Hepatocyte (in vitro differentiated cells): ENCODE measurements at regions not wholly inside any gene's neighbourhood (a gene's known extent, or its start where the extent isn't known, plus 50 kb on each side); places are given as distances from the start of the nearest gene placed in this dataset.
A peak's percentile ranks its signal among the peaks of the same experiment; 100 is the strongest.

Experiments used
- DNase-seq: peaks from one replicate; pipeline ENCODE4 v3.0.0-alpha.2; 2016; ENCODE audit warnings: low spot score
- H2AFZ ChIP-seq: fragments of 200-600 bp; sonication (generic); 2 replicates; pipeline ENCODE4 v1.6.0; 2016; ENCODE audit warnings: antibody characterized with exemption, mild to moderate bottlenecking
- H3K27ac ChIP-seq: fragments of 200-600 bp; sonication (generic); 2 replicates; pipeline ENCODE4 v1.5.1; 2016; ENCODE audit warnings: mild to moderate bottlenecking
- H3K27me3 ChIP-seq: fragments of 200-600 bp; sonication (generic); 2 replicates; pipeline ENCODE4 v1.6.1; 2016
- H3K36me3 ChIP-seq: fragments of 200-600 bp; sonication (generic); replicated peaks from 2 replicates; pipeline ENCODE4 v1.5.1; 2016; ENCODE audit warnings: low read depth; ENCODE audit not compliant: insufficient read depth
- H3K4me1 ChIP-seq: fragments of 200-600 bp; sonication (generic); 2 replicates; pipeline ENCODE4 v1.5.1; 2016; ENCODE audit warnings: mild to moderate bottlenecking, moderate library complexity; ENCODE audit not compliant: insufficient read depth
- H3K4me2 ChIP-seq: fragments of 200-600 bp; sonication (generic); 2 replicates; pipeline ENCODE4 v1.6.0; 2016
- H3K4me3 ChIP-seq: fragments of 200-600 bp; sonication (generic); 2 replicates; pipeline ENCODE4 v1.5.1; 2016; ENCODE audit warnings: mild to moderate bottlenecking
- H3K79me2 ChIP-seq: fragments of 200-600 bp; sonication (generic); 2 replicates; pipeline ENCODE4 v1.6.0; 2017; ENCODE audit warnings: mild to moderate bottlenecking
- H3K9me2 ChIP-seq: fragments of 200-600 bp; sonication (generic); replicated peaks from 2 replicates; pipeline ENCODE4 v1.6.0; 2017; ENCODE audit warnings: mild to moderate bottlenecking; ENCODE audit not compliant: insufficient read depth
- H3K9me3 ChIP-seq: fragments of 200-600 bp; sonication (generic); 2 replicates; pipeline ENCODE4 v1.5.1; 2016; ENCODE audit warnings: low read depth, mild to moderate bottlenecking
- H4K20me1 ChIP-seq: fragments of 200-600 bp; sonication (generic); 2 replicates; pipeline ENCODE4 v1.6.0; 2016; ENCODE audit warnings: mild to moderate bottlenecking; ENCODE audit not compliant: insufficient read depth, poor library complexity, severe bottlenecking
- EZH2 ChIP-seq: fragments of 200-600 bp; sonication (generic); IDR thresholded peaks from 2 replicates; pipeline ENCODE4 v1.6.1; 2016; ENCODE audit warnings: antibody characterized with exemption, mild to moderate bottlenecking, borderline replicate concordance
- EZH2phosphoT487 ChIP-seq: fragments of 200-600 bp; sonication (generic); IDR thresholded peaks from one replicate; pipeline ENCODE4 v1.6.1; 2018; ENCODE audit warnings: antibody characterized with exemption, mild to moderate bottlenecking, low read depth, moderate library complexity; ENCODE audit not compliant: unreplicated experiment, severe bottlenecking
- WGBS: methylation state at CpG from one replicate; pipeline ENCODE4 v1.1.6; 2016; ENCODE audit warnings: low lambda C conversion rate; ENCODE audit errors: missing lambda C conversion rate; 5-methylcytosine and 5-hydroxymethylcytosine counted together
- TF ChIP-seq, protein P1 (sequence below): fragments of 200-600 bp; sonication (generic); IDR thresholded peaks from 2 replicates; pipeline ENCODE4 v1.5.1; 2016; ENCODE audit warnings: antibody characterized with exemption, mild to moderate bottlenecking; ENCODE audit not compliant: poor library complexity

DNA sequence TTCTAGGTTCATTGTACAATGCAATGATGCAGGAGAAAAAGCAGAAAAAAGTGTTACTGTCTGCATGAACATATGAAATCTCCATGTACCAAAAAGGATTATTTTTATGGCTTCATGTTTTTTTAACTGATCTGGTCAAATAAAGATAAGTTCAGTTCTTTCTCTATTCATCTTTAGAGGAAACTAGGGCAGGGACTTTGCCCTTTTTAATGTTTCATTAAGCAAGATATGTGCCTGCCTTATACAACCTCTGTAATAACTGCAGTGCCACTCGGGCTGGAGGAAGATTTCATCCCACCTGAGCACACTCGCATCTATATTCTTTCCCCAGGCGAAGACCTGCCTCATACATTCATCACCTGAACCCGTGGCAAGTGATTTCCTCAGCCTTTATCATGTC is 157.9 kb upstream of the DDX18 start:
- H3K9me3 ChIP-seq: no peaks in the 10 kb centered on the region
- no peaks in the 10 kb centered on the region for H3K4me1 ChIP-seq
- TF ChIP-seq EZH2 (no peak), EZH2phosphoT487 (no peak)
- TF ChIP-seq, protein P1, sequence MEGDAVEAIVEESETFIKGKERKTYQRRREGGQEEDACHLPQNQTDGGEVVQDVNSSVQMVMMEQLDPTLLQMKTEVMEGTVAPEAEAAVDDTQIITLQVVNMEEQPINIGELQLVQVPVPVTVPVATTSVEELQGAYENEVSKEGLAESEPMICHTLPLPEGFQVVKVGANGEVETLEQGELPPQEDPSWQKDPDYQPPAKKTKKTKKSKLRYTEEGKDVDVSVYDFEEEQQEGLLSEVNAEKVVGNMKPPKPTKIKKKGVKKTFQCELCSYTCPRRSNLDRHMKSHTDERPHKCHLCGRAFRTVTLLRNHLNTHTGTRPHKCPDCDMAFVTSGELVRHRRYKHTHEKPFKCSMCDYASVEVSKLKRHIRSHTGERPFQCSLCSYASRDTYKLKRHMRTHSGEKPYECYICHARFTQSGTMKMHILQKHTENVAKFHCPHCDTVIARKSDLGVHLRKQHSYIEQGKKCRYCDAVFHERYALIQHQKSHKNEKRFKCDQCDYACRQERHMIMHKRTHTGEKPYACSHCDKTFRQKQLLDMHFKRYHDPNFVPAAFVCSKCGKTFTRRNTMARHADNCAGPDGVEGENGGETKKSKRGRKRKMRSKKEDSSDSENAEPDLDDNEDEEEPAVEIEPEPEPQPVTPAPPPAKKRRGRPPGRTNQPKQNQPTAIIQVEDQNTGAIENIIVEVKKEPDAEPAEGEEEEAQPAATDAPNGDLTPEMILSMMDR: no peak
- DNase-seq: peak; percentile 5
- WGBS: 54% methylated on average over 4 of the region's 4 CpGs
- H3K79me2 ChIP-seq: no peaks in the 10 kb centered on the region
- H4K20me1 ChIP-seq: no peaks in the 10 kb centered on the region
- H3K4me3 ChIP-seq: no peak overlapping the region
- no peak overlapping the region for H2AFZ ChIP-seq
- no peaks in the 10 kb centered on the region for H3K27me3 ChIP-seq
- peak overlapping the region; percentile 15 for H3K4me2 ChIP-seq
- no peaks in the 10 kb centered on the region for H3K9me2 ChIP-seq
- no peaks in the 10 kb centered on the region for H3K36me3 ChIP-seq
- peak overlapping the region; percentile 65 for H3K27ac ChIP-seq

DNA sequence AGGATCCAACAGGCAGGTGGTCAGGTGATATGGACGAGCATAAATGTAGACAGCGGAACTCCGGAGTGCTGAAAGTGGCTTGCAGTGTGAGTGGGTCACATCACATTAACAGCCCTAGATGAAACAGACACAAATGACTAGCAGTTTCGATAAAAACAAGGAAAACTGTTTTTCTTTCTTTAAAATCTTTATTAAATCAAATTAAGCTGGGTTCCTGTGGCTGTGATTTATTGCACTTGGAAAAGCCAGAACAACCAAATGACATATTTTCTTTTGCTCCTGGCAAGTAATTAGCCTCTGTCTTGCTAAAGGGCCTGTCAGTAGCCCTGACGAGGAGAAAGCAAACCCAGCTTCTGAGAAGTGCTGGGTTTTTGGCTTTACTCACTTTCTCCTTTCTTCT is 152.9 kb upstream of the DDX18 start:
- H3K9me3 ChIP-seq: no peaks in the 10 kb centered on the region
- H3K4me1 ChIP-seq: no peaks in the 10 kb centered on the region
- no peak overlapping the region for H3K4me3 ChIP-seq
- TF ChIP-seq, protein P1: no peak
- TF ChIP-seq EZH2phosphoT487 (no peak), EZH2 (no peak)
- H2AFZ ChIP-seq: no peak overlapping the region
- no peaks in the 10 kb centered on the region for H3K36me3 ChIP-seq
- H3K27ac ChIP-seq: no peak overlapping the region
- 81% methylated on average over 5 of the region's 5 CpGs for WGBS
- H3K4me2 ChIP-seq: no peak overlapping the region
- H3K27me3 ChIP-seq: no peaks in the 10 kb centered on the region
- H3K79me2 ChIP-seq: no peaks in the 10 kb centered on the region
- no peaks in the 10 kb centered on the region for H4K20me1 ChIP-seq
- no peaks in the 10 kb centered on the region for H3K9me2 ChIP-seq
- DNase-seq: no peak

DNA sequence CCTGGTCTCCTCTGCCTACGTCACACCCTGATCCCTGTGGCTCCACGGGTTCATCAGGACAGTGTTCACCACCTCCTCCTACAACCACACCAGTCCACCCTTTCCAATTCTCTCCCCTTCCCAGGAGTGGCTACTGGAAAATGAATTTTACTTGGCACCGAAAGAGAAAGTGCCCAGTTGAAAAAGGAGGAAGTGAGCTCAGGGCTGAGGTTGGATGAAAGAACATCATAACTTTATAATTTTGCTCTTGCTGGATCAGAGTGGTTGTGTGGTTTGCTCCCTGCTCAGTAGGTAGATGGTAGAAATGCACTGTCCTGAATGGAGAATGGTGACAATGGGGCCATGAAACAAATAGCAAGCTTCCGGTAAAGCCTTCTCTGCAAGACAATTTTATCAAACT is 140.3 kb upstream of the DDX18 start:
- H3K4me3 ChIP-seq: no peak overlapping the region
- H3K36me3 ChIP-seq: no peaks in the 10 kb centered on the region
- no peaks in the 10 kb centered on the region for H3K27me3 ChIP-seq
- DNase-seq: no peak
- H3K9me3 ChIP-seq: peaks cover 3% of the 10 kb centered on the region
- no peak overlapping the region for H2AFZ ChIP-seq
- WGBS: 93% methylated on average over 4 of the region's 4 CpGs
- no peak overlapping the region for H3K27ac ChIP-seq
- no peaks in the 10 kb centered on the region for H3K9me2 ChIP-seq
- H3K79me2 ChIP-seq: no peaks in the 10 kb centered on the region
- no peaks in the 10 kb centered on the region for H4K20me1 ChIP-seq
- no peak overlapping the region for H3K4me2 ChIP-seq
- H3K4me1 ChIP-seq: no peaks in the 10 kb centered on the region
- TF ChIP-seq, protein P1: no peak
- TF ChIP-seq EZH2phosphoT487: no peak
- no peak for TF ChIP-seq EZH2

DNA sequence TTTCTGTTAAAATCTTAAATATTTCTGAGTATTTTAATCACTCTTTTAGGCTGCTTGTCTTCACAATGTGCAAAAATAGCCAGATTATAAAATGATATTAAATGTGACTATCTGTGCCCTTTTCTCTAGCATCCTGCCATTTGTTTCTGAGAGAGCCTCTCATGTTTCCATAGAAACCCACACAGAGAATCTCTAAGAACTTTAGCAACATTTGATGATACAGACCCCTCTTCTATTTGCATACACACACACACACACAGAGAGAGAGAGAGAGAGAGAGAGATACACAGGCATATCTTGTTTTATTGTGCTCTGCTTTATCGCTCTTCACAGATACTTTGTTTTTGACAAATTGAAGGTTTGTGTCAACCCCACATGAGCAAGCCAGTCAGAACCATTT is 134.5 kb upstream of the DDX18 start:
- no peaks in the 10 kb centered on the region for H3K79me2 ChIP-seq
- no peak overlapping the region for H2AFZ ChIP-seq
- H3K36me3 ChIP-seq: no peaks in the 10 kb centered on the region
- H4K20me1 ChIP-seq: no peaks in the 10 kb centered on the region
- H3K4me3 ChIP-seq: no peak overlapping the region
- TF ChIP-seq, protein P1: no peak
- TF ChIP-seq EZH2phosphoT487: no peak
- no peak for TF ChIP-seq EZH2
- H3K27me3 ChIP-seq: no peaks in the 10 kb centered on the region
- no peak overlapping the region for H3K4me2 ChIP-seq
- H3K4me1 ChIP-seq: no peaks in the 10 kb centered on the region
- WGBS: 96% methylated on average over 1 of the region's 1 CpG
- DNase-seq: no peak
- no peaks in the 10 kb centered on the region for H3K9me2 ChIP-seq
- no peaks in the 10 kb centered on the region for H3K9me3 ChIP-seq
- no peak overlapping the region for H3K27ac ChIP-seq
